Left kidney (tissue), 1 donor: ENCODE measurements at regions not wholly inside any gene's neighbourhood (a gene's known extent, or its start where the extent isn't known, plus 50 kb on each side); places are given as distances from the start of the nearest gene placed in this dataset.

Source experiments
- DNase-seq: peaks from one replicate; pipeline ENCODE4 v3.0.0-alpha.2; 2013

GRCh38 chr5:61790678-61791077 is 458.6 kb downstream of the ZSWIM6 start:
- DNase-seq, result no peak

- DNase-seq, result no peak
Observed at GRCh38 chr5:61796773-61797172, 464.7 kb downstream of the ZSWIM6 start.

- no peak for DNase-seq
Observed at GRCh38 chr5:61800450-61800849, 468.4 kb downstream of the ZSWIM6 start.

GRCh38 chr5:61801174-61801573 is 469.1 kb downstream of the ZSWIM6 start:
- no peak for DNase-seq

GRCh38 chr5:61802456-61802855 is 470.4 kb downstream of the ZSWIM6 start:
- DNase-seq, result no peak

- no peak for DNase-seq
Observed at GRCh38 chr5:61805101-61805500, 473.0 kb downstream of the ZSWIM6 start.

- DNase-seq, result no peak
Observed at GRCh38 chr5:61806491-61807020, 474.5 kb downstream of the ZSWIM6 start.

- DNase-seq, result no peak
Observed at GRCh38 chr5:61808091-61808490, 476.0 kb downstream of the ZSWIM6 start.

- no peak for DNase-seq
Observed at GRCh38 chr5:61808909-61809308, 476.9 kb downstream of the ZSWIM6 start.

- peak; percentile 11 for DNase-seq
Observed at GRCh38 chr5:61809651-61810050, 477.6 kb downstream of the ZSWIM6 start.

GRCh38 chr5:61811052-61811451 is 479.0 kb downstream of the ZSWIM6 start:
- no peak for DNase-seq

GRCh38 chr5:61813361-61813760 is 481.3 kb downstream of the ZSWIM6 start:
- no peak for DNase-seq

- no peak for DNase-seq
Observed at GRCh38 chr5:61815339-61815738, 483.3 kb downstream of the ZSWIM6 start.

- no peak for DNase-seq
Observed at GRCh38 chr5:61816146-61816545, 484.1 kb downstream of the ZSWIM6 start.

- no peak for DNase-seq
Observed at GRCh38 chr5:61816585-61817450, 484.8 kb downstream of the ZSWIM6 start.

GRCh38 chr5:61817472-61818326 is 485.6 kb downstream of the ZSWIM6 start:
- DNase-seq, result peak; percentile 55

GRCh38 chr5:61820836-61821235 is 485.2 kb upstream of the KIF2A start:
- no peak for DNase-seq

GRCh38 chr5:61821561-61821960 is 484.4 kb upstream of the KIF2A start:
- DNase-seq, result no peak

- no peak for DNase-seq
Observed at GRCh38 chr5:61822584-61822983, 483.4 kb upstream of the KIF2A start.

GRCh38 chr5:61823065-61823464 is 482.9 kb upstream of the KIF2A start:
- DNase-seq, result no peak

- DNase-seq, result no peak
Observed at GRCh38 chr5:61823781-61824180, 482.2 kb upstream of the KIF2A start.

GRCh38 chr5:61824396-61824795 is 481.6 kb upstream of the KIF2A start:
- no peak for DNase-seq

GRCh38 chr5:61827445-61827975 is 478.5 kb upstream of the KIF2A start:
- DNase-seq, result no peak
